ENCODE measurements at regions not wholly inside any gene's neighbourhood (a gene's known extent, or its start where the extent isn't known, plus 50 kb on each side); places are given as distances from the start of the nearest gene placed in this dataset.

DNA sequence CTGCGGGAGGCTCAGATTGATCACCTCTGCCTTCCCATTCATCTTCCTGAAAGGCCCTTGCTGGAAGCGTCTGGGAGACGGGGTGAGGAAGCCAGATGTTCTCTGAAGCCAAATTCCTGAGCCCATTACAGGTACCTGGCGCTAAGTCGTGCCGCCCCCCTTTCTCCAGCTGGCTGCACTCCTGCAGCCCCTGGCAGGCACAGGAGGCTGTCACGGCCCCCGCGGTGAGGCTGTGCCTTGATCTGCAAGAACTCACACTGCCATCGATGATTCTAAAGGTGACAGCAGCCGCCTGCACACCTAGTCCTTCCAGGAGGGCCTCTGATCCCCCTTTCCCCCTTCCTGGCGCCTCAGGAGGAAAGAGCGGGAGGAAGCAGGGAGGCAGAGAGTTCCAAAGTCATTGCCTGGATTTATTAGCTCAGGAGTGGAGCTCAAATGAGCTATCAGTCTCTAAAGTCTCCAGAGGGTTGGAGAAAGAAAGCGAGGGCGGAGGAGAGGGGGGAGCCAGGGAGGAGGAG, 106.9 kb downstream of the RFLNA start:
- Mint-ChIP-seq H3K9me3 (no peaks in the 10 kb centered on the region), H3K4me1 (ENCODE audit: low read depth) (peaks cover 2% of the 10 kb centered on the region), H3K27me3 (ENCODE audit: low read depth) (no peaks in the 10 kb centered on the region), H3K36me3 (ENCODE audit: low read depth) (peaks cover 3% of the 10 kb centered on the region), H3K4me3 (no peak overlapping the region), H3K27ac (no peak overlapping the region)

DNA sequence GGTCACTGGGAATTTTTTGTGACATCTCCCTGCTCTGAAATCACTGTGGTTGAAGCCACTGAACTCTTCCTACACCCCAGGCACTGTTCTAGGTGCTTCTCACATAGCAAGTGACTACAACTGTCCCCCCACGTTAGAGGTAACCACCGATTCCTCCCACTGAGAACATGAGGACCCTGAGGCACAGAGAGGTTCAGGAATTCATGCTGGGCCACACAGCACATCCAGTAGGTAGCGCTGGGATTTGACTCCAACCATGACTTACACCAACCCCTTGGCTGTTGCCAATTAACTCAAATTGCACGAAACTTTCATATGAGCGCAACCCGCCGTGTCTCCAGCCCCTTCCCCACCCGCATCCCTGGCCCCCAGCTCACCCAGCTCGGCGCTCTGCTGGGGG, 105.2 kb downstream of the RFLNA start:
- no peaks in the 10 kb centered on the region for H3K9me3 Mint-ChIP-seq
- H3K4me3 Mint-ChIP-seq = no peak overlapping the region
- H3K36me3 Mint-ChIP-seq (ENCODE audit: low read depth) = peaks cover 3% of the 10 kb centered on the region
- H3K27me3 Mint-ChIP-seq (ENCODE audit: low read depth) = no peaks in the 10 kb centered on the region
- no peak overlapping the region for H3K27ac Mint-ChIP-seq
- peaks cover 2% of the 10 kb centered on the region for H3K4me1 Mint-ChIP-seq (ENCODE audit: low read depth)

DNA sequence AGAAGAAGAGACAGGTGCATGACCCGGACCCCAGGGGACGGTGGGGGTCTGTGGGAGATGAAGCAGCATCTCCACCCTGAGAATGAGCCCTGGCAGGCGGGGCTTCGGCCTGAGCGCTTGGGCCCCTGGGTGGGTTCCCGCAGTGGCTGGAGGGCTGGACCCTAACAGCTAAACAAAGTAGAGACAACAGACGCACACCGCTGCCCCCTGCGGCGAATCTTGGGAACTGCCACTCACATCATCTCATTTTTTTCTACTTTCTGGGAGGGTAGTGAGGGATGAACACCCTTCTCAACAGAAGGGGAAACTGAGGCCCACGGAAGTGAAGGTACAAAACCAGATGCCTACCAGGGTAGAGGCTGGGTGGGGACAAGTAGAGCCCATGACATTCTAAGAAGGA, 104.7 kb downstream of the RFLNA start:
- H3K36me3 Mint-ChIP-seq (ENCODE audit: low read depth) = peaks cover 3% of the 10 kb centered on the region
- no peak overlapping the region for H3K4me3 Mint-ChIP-seq
- H3K27me3 Mint-ChIP-seq (ENCODE audit: low read depth) = no peaks in the 10 kb centered on the region
- peaks cover 2% of the 10 kb centered on the region for H3K4me1 Mint-ChIP-seq (ENCODE audit: low read depth)
- no peak overlapping the region for H3K27ac Mint-ChIP-seq
- no peaks in the 10 kb centered on the region for H3K9me3 Mint-ChIP-seq

DNA sequence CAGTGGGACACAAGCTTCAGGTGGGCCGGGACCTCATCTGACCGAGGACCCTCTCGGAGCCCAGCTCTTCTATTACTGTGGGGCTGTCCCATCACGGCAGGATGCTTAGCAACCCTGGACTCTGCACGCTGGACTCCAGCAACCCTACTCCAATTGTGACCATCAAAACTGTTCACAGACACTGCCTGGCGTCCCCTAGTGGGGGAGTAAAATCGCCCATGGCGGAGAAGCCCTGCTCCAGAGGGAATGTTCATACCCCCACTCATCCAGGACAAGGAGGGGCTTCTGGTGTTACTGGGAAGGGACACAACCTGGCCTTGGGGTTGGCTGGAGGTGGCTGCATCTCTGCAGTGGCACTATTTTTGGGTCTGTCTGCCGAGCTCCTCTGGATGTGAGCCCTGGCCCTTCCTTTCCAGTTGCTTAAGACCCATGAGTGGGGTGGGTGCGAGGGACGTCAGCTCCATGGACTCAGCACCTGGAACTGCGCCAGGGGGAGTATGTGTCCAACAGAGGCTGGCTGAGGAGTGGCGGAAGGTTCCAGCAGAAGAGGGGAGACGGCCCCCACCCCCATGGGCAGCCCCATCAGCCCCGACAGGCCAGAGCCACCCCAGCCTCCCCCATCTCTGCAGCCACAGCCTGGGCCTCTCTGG, 103.8 kb downstream of the RFLNA start:
- no peak overlapping the region for H3K4me3 Mint-ChIP-seq
- peaks cover 2% of the 10 kb centered on the region for H3K4me1 Mint-ChIP-seq (ENCODE audit: low read depth)
- H3K27ac Mint-ChIP-seq = no peak overlapping the region

DNA sequence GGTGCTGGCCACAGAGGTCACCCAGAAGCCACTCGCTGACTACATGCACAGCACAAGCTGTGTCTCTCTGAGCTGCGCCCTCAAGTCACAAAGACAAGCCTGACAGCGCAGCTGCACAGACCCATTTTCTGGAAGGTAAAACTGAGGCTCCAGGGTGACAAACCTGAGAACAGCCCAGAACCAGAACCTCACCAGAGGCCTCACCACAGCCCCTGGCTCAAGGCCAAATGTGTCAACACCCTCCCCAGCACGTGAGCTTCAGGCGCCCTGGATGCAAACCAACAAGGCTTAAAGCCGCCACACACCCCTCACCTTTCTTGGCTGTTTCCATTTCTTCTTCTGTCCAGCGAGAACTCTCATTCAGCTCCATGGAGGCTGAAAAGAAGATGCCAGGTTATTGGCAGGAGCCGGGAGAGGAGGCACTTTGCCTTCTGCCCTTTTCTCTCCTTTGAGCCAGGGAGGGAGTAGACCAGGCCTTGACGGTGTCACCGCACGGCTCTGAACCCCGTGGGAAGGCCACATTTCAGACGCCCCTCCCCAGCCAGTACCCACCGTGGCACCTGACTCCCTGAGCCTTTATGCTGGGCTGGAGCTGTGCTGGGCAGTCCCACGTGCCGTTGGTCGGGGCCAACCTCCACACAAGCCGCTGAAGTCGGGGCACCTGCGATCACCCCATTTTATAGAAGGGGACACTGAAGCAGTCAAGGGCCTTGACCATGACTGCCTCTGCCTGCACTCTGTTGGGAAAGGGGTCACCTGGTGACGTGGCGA, 103.1 kb downstream of the RFLNA start:
- H3K4me3 Mint-ChIP-seq = no peak overlapping the region
- peaks cover 3% of the 10 kb centered on the region for H3K36me3 Mint-ChIP-seq (ENCODE audit: low read depth)
- no peaks in the 10 kb centered on the region for H3K27me3 Mint-ChIP-seq (ENCODE audit: low read depth)
- H3K4me1 Mint-ChIP-seq (ENCODE audit: low read depth) = no peaks in the 10 kb centered on the region
- no peaks in the 10 kb centered on the region for H3K9me3 Mint-ChIP-seq
- H3K27ac Mint-ChIP-seq = no peak overlapping the region

More for the DNA sequence above, 103.8 kb downstream of the RFLNA start:
- H3K36me3 Mint-ChIP-seq (ENCODE audit: low read depth) = peaks cover 3% of the 10 kb centered on the region
- H3K27me3 Mint-ChIP-seq (ENCODE audit: low read depth) = no peaks in the 10 kb centered on the region
- no peaks in the 10 kb centered on the region for H3K9me3 Mint-ChIP-seq

DNA sequence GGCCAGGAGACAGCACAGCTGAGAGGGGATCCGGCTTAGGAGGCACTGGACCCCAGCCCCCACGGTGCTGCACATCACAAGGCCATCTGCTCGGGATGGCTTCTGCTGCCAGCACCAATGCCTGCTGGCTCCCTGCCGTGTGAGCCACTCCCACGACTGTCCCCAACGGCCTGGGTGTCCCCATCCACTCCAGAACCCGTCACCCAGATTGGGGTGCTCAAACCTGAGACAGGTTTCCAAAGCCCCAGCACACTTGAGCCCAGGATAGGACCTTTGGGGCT, 102.4 kb downstream of the RFLNA start:
- Mint-ChIP-seq H3K27ac (no peak overlapping the region), H3K9me3 (no peaks in the 10 kb centered on the region), H3K4me1 (ENCODE audit: low read depth) (no peaks in the 10 kb centered on the region), H3K27me3 (ENCODE audit: low read depth) (no peaks in the 10 kb centered on the region), H3K36me3 (ENCODE audit: low read depth) (peaks cover 3% of the 10 kb centered on the region), H3K4me3 (no peak overlapping the region)

DNA sequence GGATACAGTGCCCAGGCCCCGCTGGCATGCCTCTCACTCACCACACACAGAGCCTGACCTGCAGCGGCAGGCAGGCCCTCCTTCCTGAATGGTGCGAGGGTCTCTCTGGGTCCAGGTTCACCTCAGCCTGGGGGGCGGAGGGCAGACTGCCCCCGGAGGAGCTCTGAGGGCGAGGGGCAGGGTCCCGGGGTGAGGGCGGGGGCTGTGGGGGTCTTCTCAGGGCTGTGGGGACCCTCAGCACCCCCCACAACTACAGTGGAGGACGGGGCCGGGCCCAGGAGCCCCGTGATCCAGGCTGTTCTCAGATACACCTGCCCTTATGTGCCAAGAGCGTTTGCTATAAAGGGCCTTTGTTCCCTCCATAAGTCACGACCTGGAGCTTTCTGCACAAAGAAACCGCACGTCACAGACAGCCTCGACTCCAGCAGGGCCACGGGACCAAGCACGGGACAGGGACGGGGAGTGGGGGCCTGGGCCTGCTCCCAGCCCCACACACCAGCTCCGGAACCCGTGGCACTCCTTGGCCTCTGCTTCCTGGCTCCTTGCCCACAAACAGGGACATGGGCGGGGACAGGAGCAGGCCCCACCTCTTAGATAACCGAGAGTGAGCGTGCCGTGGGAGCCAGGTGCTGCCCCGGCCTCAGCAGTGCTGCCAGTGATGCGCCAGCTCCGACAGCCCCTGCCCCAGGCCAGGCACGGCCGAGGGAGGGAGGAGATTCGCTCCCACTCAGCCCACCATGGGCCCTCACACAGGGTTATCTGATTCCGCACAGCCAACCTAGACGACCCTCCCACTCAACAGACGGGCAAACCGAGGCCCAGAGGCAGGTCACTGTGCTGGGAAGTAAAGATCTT, 101.9 kb downstream of the RFLNA start:
- peaks cover 3% of the 10 kb centered on the region for H3K36me3 Mint-ChIP-seq (ENCODE audit: low read depth)
- H3K9me3 Mint-ChIP-seq = no peaks in the 10 kb centered on the region

DNA sequence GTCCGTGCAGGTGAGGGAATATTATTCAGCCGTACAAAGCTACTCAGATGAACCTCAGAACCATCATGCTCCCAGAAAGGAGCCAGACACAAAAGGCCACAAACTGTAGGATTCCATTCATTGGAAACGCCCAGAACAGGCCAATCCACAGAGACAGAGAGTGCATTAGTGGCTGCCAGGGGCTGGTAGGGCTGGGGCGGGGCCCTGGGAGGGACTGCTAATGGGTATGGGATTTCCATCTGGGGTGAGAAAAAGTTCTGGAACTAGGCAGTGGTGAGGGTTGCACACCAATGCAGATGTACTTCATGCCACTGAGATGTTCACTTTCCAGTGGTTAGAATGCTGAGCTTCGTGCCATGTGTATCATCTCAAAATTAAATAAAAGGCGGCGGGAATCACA, 101.1 kb downstream of the RFLNA start:
- Mint-ChIP-seq H3K36me3 (ENCODE audit: low read depth) (peaks cover 2% of the 10 kb centered on the region), H3K9me3 (no peaks in the 10 kb centered on the region), H3K27ac (no peak overlapping the region), H3K27me3 (ENCODE audit: low read depth) (no peaks in the 10 kb centered on the region), H3K4me1 (ENCODE audit: low read depth) (peaks cover 10% of the 10 kb centered on the region), H3K4me3 (no peak overlapping the region)

More for the DNA sequence above, 101.9 kb downstream of the RFLNA start:
- no peak overlapping the region for H3K27ac Mint-ChIP-seq
- peaks cover 2% of the 10 kb centered on the region for H3K4me1 Mint-ChIP-seq (ENCODE audit: low read depth)
- H3K27me3 Mint-ChIP-seq (ENCODE audit: low read depth) = no peaks in the 10 kb centered on the region
- H3K4me3 Mint-ChIP-seq = no peak overlapping the region

DNA sequence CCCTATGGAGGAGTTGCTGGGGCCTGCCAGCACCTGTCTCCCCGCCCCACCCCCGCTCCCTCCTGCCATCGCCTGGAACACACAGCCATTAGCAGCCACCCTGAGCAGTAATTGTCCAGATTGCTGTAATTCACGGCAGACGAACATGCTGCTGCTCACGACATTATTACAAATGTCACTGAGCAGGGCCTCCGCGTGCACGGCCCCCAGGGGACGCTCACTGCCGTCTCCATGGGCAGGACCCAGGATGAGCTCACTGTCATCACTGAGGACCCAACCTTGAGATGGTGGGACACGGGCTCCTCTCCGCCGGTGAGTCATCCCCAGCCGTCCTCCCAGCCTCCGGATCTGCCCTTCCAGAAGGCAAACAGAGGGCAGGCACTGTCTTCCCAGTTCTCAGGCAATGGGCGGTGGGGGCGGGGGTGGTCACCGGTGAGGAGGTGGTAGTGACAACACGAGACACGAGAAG, 100.4 kb downstream of the RFLNA start:
- no peak overlapping the region for H3K4me3 Mint-ChIP-seq
- peaks cover 2% of the 10 kb centered on the region for H3K36me3 Mint-ChIP-seq (ENCODE audit: low read depth)
- no peaks in the 10 kb centered on the region for H3K27me3 Mint-ChIP-seq (ENCODE audit: low read depth)
- H3K27ac Mint-ChIP-seq = no peak overlapping the region
- no peaks in the 10 kb centered on the region for H3K9me3 Mint-ChIP-seq
- H3K4me1 Mint-ChIP-seq (ENCODE audit: low read depth) = peaks cover 11% of the 10 kb centered on the region

DNA sequence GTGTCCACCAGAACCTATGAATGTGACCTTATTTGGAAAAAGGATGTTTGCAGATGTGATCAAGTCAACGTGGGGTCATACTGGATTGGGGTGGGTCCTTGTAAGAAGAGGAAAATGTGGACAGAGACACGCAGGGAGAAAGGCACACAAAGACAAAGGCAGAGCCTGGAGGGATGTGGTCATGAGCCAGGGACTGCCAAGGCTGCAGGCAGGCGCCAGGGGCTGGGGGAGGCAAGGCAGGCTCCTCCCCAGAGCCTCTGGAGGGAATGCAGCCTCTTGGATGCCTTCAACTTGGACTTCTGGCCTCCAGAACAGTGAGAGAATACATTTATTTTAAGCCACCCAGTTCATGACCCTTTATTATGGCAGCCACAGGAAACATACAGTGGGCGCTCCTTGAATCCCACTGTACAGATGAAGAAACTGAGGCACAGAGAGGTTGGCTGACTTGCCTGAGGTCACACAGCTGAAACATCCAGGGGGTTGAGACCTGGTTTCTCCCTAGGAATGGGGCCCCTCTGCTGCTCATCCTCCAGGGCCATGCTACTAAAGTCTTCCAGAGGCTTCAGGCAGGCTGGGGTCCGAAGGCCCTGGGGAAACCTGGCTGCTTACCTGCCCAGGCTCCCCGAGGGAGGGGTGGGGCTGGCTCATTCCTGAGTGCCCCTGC, 99.7 kb downstream of the RFLNA start:
- peaks cover 11% of the 10 kb centered on the region for H3K4me1 Mint-ChIP-seq (ENCODE audit: low read depth)
- H3K36me3 Mint-ChIP-seq (ENCODE audit: low read depth) = peaks cover 2% of the 10 kb centered on the region
- H3K9me3 Mint-ChIP-seq = no peaks in the 10 kb centered on the region
- H3K4me3 Mint-ChIP-seq = no peak overlapping the region
- H3K27ac Mint-ChIP-seq = peak overlapping the region; percentile 15
- peaks cover 5% of the 10 kb centered on the region for H3K27me3 Mint-ChIP-seq (ENCODE audit: low read depth)

DNA sequence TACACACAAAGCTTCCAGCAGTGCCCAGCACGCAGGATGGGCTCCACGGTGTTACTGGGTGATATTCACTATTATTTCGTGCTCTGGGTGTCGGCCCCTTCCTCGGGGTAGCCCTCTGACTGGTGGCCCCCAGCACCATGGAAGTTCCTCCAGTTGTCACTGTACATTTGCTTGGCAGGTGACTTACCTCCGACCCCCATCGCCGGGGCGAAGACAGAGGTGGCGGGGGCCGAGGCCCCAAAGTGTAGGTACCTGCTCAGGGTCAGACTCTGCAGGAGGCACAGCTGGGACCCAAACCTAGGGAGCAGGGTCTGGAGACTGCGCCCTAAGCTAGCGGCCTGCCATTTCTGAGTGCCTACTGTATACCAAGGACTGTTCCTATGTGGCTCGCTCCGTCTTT, 98.9 kb downstream of the RFLNA start:
- H3K4me1 Mint-ChIP-seq (ENCODE audit: low read depth) = peaks cover 11% of the 10 kb centered on the region
- no peaks in the 10 kb centered on the region for H3K9me3 Mint-ChIP-seq
- peaks cover 5% of the 10 kb centered on the region for H3K27me3 Mint-ChIP-seq (ENCODE audit: low read depth)
- H3K4me3 Mint-ChIP-seq = no peak overlapping the region
- peaks cover 2% of the 10 kb centered on the region for H3K36me3 Mint-ChIP-seq (ENCODE audit: low read depth)
- H3K27ac Mint-ChIP-seq = no peak overlapping the region

DNA sequence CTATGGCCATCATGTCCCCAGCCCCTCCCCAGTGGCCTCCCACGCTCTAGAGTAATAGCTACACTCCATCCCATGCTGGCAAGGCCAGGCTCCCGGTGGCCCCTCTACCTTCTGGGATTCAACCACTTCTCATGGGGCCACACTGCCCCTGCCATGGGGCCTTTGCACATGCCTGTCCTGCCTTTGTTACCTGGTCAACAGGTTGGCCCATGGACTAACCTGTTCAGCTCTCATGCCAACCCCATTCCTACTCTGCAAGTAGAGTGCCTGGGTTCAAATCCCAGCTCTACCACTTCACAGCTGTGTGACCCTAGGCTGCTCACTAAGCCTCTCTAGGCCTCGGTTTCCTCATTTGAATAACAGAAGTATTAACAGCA, 98.5 kb downstream of the RFLNA start:
- Mint-ChIP-seq H3K4me1 (ENCODE audit: low read depth) (peaks cover 13% of the 10 kb centered on the region), H3K9me3 (no peaks in the 10 kb centered on the region), H3K4me3 (no peak overlapping the region), H3K36me3 (ENCODE audit: low read depth) (peaks cover 2% of the 10 kb centered on the region), H3K27me3 (ENCODE audit: low read depth) (peaks cover 5% of the 10 kb centered on the region), H3K27ac (no peak overlapping the region)

DNA sequence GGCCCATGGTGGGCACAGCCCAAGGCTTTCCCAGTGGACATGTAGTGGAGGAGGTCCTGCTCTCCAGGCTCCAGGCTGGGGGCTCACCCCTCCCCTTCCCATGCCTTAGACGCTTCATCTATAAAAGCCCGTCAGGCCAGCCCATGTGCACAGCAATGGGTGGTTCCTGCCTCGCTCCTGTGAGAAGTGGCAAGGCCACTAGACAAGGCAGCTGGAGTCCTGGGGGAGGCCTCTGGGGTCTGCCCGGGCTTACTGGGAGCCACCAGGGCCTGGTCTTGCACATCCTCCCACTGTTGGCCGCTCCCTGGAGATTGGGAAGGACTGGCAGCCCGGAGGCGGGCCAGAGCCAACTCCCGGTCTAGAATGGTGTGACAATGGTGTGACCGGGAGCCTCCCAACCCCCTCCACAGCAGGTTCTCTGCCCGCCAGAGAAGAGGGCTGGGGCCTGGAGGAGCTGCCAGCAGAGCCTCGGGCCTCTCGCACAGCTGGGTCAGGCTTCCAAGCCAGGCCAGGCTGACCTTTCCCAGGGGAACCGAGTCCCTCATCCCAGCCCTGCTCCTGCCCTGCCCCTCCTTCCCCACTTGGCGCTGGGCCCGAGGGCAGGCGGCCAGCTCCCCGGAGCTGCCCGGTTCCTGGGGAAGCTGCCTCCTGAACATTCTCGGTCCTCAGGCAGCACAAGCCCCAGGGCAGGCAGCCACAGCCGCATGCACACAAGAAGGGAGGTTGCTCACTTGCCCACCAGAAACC, 97.9 kb downstream of the RFLNA start:
- peaks cover 5% of the 10 kb centered on the region for H3K27me3 Mint-ChIP-seq (ENCODE audit: low read depth)
- H3K4me1 Mint-ChIP-seq (ENCODE audit: low read depth) = peaks cover 13% of the 10 kb centered on the region
- H3K36me3 Mint-ChIP-seq (ENCODE audit: low read depth) = peaks cover 2% of the 10 kb centered on the region
- no peak overlapping the region for H3K27ac Mint-ChIP-seq
- H3K4me3 Mint-ChIP-seq = no peak overlapping the region
- H3K9me3 Mint-ChIP-seq = no peaks in the 10 kb centered on the region

DNA sequence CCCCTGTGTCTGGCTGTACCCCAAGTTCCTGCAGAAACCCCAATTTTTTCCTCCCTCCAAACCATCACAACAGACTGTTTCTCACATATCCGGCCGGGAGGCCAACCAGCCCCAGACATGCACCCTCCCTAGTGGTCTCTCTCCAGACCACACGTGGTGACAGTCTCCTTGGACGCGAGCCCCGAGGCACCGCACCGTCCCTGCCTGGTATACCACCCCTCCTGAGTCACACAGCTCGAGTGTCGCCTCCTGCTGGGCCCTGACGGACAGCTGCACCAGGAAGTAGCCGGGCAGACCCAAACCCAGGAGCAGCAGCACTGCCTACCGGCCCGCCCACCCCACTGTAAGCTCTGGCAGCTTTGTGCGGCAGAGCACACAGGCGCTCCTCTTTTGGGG, 97.4 kb downstream of the RFLNA start:
- H3K27ac Mint-ChIP-seq = no peak overlapping the region
- peaks cover 2% of the 10 kb centered on the region for H3K36me3 Mint-ChIP-seq (ENCODE audit: low read depth)
- no peak overlapping the region for H3K4me3 Mint-ChIP-seq
- H3K4me1 Mint-ChIP-seq (ENCODE audit: low read depth) = peaks cover 13% of the 10 kb centered on the region
- H3K9me3 Mint-ChIP-seq = no peaks in the 10 kb centered on the region
- peaks cover 5% of the 10 kb centered on the region for H3K27me3 Mint-ChIP-seq (ENCODE audit: low read depth)
